NCI-H128 (cell line): ENCODE measurements at regions not wholly inside any gene's neighbourhood (a gene's known extent, or its start where the extent isn't known, plus 50 kb on each side); places are given as distances from the start of the nearest gene placed in this dataset.
"Not testable (repeated sequence)": the region's sequence is repeated elsewhere in the genome, so short reads cannot be mapped to it uniquely, and the experiment has no call there.

Source experiments
- DNase-seq: peaks from one replicate; lab custom pipeline; 2025; ENCODE audit not compliant: unreplicated experiment; lab: John Stamatoyannopoulos, UW

GRCh38 chr10:83492004-83492403, 647.3 kb upstream of the GHITM start:
- DNase-seq, result no peak

- no peak for DNase-seq
These were observed 626.6 kb upstream of the GHITM start for GRCh38 chr10:83512681-83513080.

GRCh38 chr10:83515001-83515400, 624.3 kb upstream of the GHITM start:
- no peak for DNase-seq

GRCh38 chr10:83516788-83517187, 622.5 kb upstream of the GHITM start:
- DNase-seq, result no peak

GRCh38 chr10:83517456-83517855, 621.9 kb upstream of the GHITM start:
- DNase-seq, result no peak

GRCh38 chr10:83518779-83519178, 620.5 kb upstream of the GHITM start:
- no peak for DNase-seq

- DNase-seq, result not testable (repeated sequence)
These were observed 618.9 kb upstream of the GHITM start for GRCh38 chr10:83520386-83520785.

- no peak for DNase-seq
These were observed 616.9 kb upstream of the GHITM start for GRCh38 chr10:83522456-83522855.

- DNase-seq, result no peak
These were observed 616.4 kb upstream of the GHITM start for GRCh38 chr10:83522881-83523386.

- no peak for DNase-seq
These were observed 611.4 kb upstream of the GHITM start for GRCh38 chr10:83527934-83528333.

- DNase-seq, result no peak
These were observed 606.0 kb upstream of the GHITM start for GRCh38 chr10:83533290-83533689.

GRCh38 chr10:83536426-83536825, 602.9 kb upstream of the GHITM start:
- no peak for DNase-seq

GRCh38 chr10:83538047-83538446, 601.3 kb upstream of the GHITM start:
- no peak for DNase-seq

GRCh38 chr10:83539528-83540308, 599.6 kb upstream of the GHITM start:
- no peak for DNase-seq

- DNase-seq, result no peak
These were observed 598.3 kb upstream of the GHITM start for GRCh38 chr10:83541046-83541445.

- no peak for DNase-seq
These were observed 596.4 kb upstream of the GHITM start for GRCh38 chr10:83542774-83543411.

- no peak for DNase-seq
These were observed 595.4 kb upstream of the GHITM start for GRCh38 chr10:83543691-83544462.

GRCh38 chr10:83545901-83546391, 593.4 kb upstream of the GHITM start:
- DNase-seq, result no peak

- not testable (repeated sequence) for DNase-seq
These were observed 588.1 kb upstream of the GHITM start for GRCh38 chr10:83551190-83551589.

GRCh38 chr10:83553366-83553765, 585.9 kb upstream of the GHITM start:
- DNase-seq, result no peak

- no peak for DNase-seq
These were observed 584.0 kb upstream of the GHITM start for GRCh38 chr10:83555264-83555663.
